ENCODE measurements at regions not wholly inside any gene's neighbourhood (a gene's known extent, or its start where the extent isn't known, plus 50 kb on each side); places are given as distances from the start of the nearest gene placed in this dataset.

DNA sequence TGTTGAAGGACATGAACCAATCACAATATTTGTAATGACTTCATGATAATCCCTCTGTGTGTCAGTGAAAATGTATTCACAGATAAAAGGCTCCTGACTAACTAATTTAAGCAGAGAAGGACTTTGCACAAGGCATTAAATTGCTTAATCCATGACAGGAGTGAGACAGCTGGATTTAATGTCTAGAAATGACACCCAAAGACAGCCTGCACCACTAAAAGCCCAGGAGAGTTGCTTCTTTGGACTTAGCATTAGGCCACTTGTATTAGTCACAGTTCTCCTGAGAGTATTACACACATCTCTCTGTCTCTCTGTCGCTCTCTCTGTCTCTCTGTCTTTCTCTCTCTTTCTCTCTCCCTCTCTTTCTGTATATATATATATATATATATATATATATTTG is 180.4 kb downstream of the GOLGA8K start:
- Histone ChIP-seq H3K27me3 (ENCODE audit: low read length) (no peaks in the 10 kb centered on the region), H3K27ac (ENCODE audit: low read length) (no peak overlapping the region), H3K9me3 (ENCODE audit: low read length) (no peaks in the 10 kb centered on the region), H3K79me2 (ENCODE audit: low read length) (no peaks in the 10 kb centered on the region), H3K9me2 (replicated peaks; ENCODE audit: low read length) (no peaks in the 10 kb centered on the region), H4K20me1 (ENCODE audit: low read length) (no peaks in the 10 kb centered on the region), H2AFZ (ENCODE audit: low read length) (no peak overlapping the region), H3K4me3 (ENCODE audit: low read length) (no peak overlapping the region), H3K4me1 (ENCODE audit: insufficient read depth, low read length) (no peaks in the 10 kb centered on the region), H3K9ac (ENCODE audit: low read length) (no peak overlapping the region), H3K36me3 (ENCODE audit: low read depth, low read length) (no peaks in the 10 kb centered on the region), H3K4me2 (ENCODE audit: low read length) (no peak overlapping the region), H3F3A (ENCODE audit: low read length, unreplicated experiment) (no peaks in the 10 kb centered on the region)
- intact Hi-C loops (cut with micrococcal nuclease): no loop called here
- ChIA-PET CTCF (no interaction called here), POLR2A (ENCODE audit: unreplicated experiment) (no interaction called here)
- DNase-seq (no peak), ATAC-seq (no peak)
- TF ChIP-seq EZH2phosphoT487 (IDR thresholded peaks at IDR 0.05; ENCODE audit: borderline replicate concordance, low read length) (no peak), EZH2 (IDR thresholded peaks at IDR 0.05; ENCODE audit: low read length, unreplicated experiment) (no peak)
- TF ChIP-seq, protein P1, sequence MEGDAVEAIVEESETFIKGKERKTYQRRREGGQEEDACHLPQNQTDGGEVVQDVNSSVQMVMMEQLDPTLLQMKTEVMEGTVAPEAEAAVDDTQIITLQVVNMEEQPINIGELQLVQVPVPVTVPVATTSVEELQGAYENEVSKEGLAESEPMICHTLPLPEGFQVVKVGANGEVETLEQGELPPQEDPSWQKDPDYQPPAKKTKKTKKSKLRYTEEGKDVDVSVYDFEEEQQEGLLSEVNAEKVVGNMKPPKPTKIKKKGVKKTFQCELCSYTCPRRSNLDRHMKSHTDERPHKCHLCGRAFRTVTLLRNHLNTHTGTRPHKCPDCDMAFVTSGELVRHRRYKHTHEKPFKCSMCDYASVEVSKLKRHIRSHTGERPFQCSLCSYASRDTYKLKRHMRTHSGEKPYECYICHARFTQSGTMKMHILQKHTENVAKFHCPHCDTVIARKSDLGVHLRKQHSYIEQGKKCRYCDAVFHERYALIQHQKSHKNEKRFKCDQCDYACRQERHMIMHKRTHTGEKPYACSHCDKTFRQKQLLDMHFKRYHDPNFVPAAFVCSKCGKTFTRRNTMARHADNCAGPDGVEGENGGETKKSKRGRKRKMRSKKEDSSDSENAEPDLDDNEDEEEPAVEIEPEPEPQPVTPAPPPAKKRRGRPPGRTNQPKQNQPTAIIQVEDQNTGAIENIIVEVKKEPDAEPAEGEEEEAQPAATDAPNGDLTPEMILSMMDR (conservative IDR thresholded peaks at IDR 0.05; ENCODE audit: low read depth, low read length): no peak
- no TSS peak for BruUV-seq (replicated peaks)

All from PC-3 (cell line).